K562 (cell line): ENCODE measurements at regions not wholly inside any gene's neighbourhood (a gene's known extent, or its start where the extent isn't known, plus 50 kb on each side); places are given as distances from the start of the nearest gene placed in this dataset.

Experiments
- BMI1 ChIP-seq: fragments of 150-350 bp; IDR thresholded peaks from 2 replicates; pipeline ENCODE4 v1.6.1; 2014; ENCODE audit warnings: low read length
- HBP1 ChIP-seq: fragments of 450-650 bp; formaldehyde crosslinking; IDR thresholded peaks from 2 replicates; pipeline ENCODE4 v1.4.0; 2022; ENCODE audit warnings: missing genetic modification characterization
- IRF2 ChIP-seq: sonication (generic); formaldehyde crosslinking; IDR thresholded peaks from 2 replicates; pipeline ENCODE4 v1.8.1; 2022; ENCODE audit warnings: mild to moderate bottlenecking, missing genetic modification reagents
- MBD2 ChIP-seq: sonication (generic); IDR thresholded peaks from 2 replicates; pipeline ENCODE4 v1.6.1; 2016; ENCODE audit warnings: low read depth, borderline replicate concordance
- NR2C2 ChIP-seq, 2 experiments: fragments of 200-800 bp in 1 of 2; sonication (Bioruptor generic) in 1 of 2; sonication (generic) in 1 of 2; formaldehyde crosslinking in 1 of 2; IDR thresholded peaks; 2 replicates each; pipeline versions ENCODE4 v1.6.1 to v1.8.0; 2016 to 2022; ENCODE audit warnings: mild to moderate bottlenecking in 1 of 2, missing compliant biosample characterization in 1 of 2, missing genetic modification characterization in 1 of 2, missing genetic modification reagents in 1 of 2
- PHF8 ChIP-seq: fragments of 200-600 bp; sonication (generic); IDR thresholded peaks from 2 replicates; pipeline ENCODE4 v1.6.1; 2012; ENCODE audit warnings: mixed run types, mild to moderate bottlenecking, inconsistent platforms, low read length, moderate library complexity, borderline replicate concordance
- PKNOX1 ChIP-seq: fragments of 450-650 bp; IDR thresholded peaks from 2 replicates; pipeline ENCODE4 v1.6.1; 2016
- RFX1 ChIP-seq: fragments of 450-650 bp; IDR thresholded peaks from 2 replicates; pipeline ENCODE4 v1.6.1; 2016; ENCODE audit warnings: mild to moderate bottlenecking, moderate library complexity
- SP1 ChIP-seq: sonication (generic); formaldehyde crosslinking; IDR thresholded peaks from 2 replicates; pipeline ENCODE4 v1.8.1; 2022; ENCODE audit warnings: mild to moderate bottlenecking, missing genetic modification reagents
- XRCC3 ChIP-seq: fragments of 450-650 bp; IDR thresholded peaks from 2 replicates; pipeline ENCODE4 v1.6.1; 2017; ENCODE audit warnings: mild to moderate bottlenecking, moderate library complexity
- ZNF197 ChIP-seq: fragments of 200-800 bp; sonication (Bioruptor generic); IDR thresholded peaks from 2 replicates; pipeline ENCODE4 v1.6.1; 2016; ENCODE audit warnings: low read depth, missing genetic modification characterization, missing compliant biosample characterization
- TF ChIP-seq, protein P1 (sequence below): fragments of 450-650 bp; IDR thresholded peaks from 2 replicates; pipeline ENCODE4 v1.6.1; 2016; ENCODE audit warnings: borderline replicate concordance
- TF ChIP-seq, protein P2 (sequence below): sonication (generic); IDR thresholded peaks from 2 replicates; pipeline ENCODE4 v1.6.1; 2016
- TF ChIP-seq, protein P3 (sequence below): fragments of 250-450 bp; sonication (Bioruptor Pico); IDR thresholded peaks from 2 replicates; pipeline ENCODE4 v1.5.0; 2021; ENCODE audit warnings: mild to moderate bottlenecking, borderline replicate concordance
- TF ChIP-seq, protein P4 (sequence below): fragments of 450-650 bp; formaldehyde crosslinking; IDR thresholded peaks from 2 replicates; pipeline ENCODE4 v1.4.0; 2022; ENCODE audit warnings: missing genetic modification characterization

DNA sequence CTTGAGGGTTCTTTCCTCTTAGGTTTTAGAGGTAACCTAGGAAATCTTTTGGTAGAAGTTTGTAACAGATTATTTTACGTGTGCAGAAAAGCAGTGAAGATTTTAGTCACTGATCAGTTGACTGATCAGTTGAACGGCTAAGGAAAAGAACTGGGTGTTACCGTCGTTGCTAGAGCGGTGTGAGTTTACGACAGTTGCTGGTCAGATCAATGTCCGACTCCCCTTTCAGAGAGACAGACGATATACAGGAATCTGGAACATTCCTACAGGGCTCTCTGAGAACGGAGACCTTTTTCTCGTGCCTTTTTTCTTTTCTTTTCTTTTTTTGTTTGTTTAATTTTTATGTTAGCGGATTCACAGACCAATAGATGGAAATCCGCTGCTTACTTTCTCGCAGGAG is 132.1 kb upstream of the ZNF184 start (continued):
- 0 out of 2 replicates have a peak, but pooled peaks have one; percentile 46 for TF ChIP-seq ZNF197 (CRISPR knock-in tag)
- TF ChIP-seq MBD2 = no peak
- TF ChIP-seq, protein P1, sequence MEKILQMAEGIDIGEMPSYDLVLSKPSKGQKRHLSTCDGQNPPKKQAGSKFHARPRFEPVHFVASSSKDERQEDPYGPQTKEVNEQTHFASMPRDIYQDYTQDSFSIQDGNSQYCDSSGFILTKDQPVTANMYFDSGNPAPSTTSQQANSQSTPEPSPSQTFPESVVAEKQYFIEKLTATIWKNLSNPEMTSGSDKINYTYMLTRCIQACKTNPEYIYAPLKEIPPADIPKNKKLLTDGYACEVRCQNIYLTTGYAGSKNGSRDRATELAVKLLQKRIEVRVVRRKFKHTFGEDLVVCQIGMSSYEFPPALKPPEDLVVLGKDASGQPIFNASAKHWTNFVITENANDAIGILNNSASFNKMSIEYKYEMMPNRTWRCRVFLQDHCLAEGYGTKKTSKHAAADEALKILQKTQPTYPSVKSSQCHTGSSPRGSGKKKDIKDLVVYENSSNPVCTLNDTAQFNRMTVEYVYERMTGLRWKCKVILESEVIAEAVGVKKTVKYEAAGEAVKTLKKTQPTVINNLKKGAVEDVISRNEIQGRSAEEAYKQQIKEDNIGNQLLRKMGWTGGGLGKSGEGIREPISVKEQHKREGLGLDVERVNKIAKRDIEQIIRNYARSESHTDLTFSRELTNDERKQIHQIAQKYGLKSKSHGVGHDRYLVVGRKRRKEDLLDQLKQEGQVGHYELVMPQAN = peak; percentile 39; the same call in 1 of the 2 replicates
- no peak for TF ChIP-seq NR2C2 (CRISPR knock-in tag; IDR thresholded peaks at IDR 0.05)
- TF ChIP-seq NR2C2 (tag; IDR thresholded peaks at IDR 0.05) = no peak
- no peak for TF ChIP-seq BMI1
- TF ChIP-seq, protein P2, sequence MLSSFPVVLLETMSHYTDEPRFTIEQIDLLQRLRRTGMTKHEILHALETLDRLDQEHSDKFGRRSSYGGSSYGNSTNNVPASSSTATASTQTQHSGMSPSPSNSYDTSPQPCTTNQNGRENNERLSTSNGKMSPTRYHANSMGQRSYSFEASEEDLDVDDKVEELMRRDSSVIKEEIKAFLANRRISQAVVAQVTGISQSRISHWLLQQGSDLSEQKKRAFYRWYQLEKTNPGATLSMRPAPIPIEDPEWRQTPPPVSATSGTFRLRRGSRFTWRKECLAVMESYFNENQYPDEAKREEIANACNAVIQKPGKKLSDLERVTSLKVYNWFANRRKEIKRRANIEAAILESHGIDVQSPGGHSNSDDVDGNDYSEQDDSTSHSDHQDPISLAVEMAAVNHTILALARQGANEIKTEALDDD = peak; percentile 40; the same call in 1 of the 2 replicates
- TF ChIP-seq, protein P3, sequence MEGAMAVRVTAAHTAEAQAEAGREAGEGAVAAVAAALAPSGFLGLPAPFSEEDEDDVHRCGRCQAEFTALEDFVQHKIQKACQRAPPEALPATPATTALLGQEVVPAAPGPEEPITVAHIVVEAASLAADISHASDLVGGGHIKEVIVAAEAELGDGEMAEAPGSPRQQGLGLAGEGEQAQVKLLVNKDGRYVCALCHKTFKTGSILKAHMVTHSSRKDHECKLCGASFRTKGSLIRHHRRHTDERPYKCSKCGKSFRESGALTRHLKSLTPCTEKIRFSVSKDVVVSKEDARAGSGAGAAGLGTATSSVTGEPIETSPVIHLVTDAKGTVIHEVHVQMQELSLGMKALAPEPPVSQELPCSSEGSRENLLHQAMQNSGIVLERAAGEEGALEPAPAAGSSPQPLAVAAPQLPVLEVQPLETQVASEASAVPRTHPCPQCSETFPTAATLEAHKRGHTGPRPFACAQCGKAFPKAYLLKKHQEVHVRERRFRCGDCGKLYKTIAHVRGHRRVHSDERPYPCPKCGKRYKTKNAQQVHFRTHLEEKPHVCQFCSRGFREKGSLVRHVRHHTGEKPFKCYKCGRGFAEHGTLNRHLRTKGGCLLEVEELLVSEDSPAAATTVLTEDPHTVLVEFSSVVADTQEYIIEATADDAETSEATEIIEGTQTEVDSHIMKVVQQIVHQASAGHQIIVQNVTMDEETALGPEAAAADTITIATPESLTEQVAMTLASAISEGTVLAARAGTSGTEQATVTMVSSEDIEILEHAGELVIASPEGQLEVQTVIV = peak; percentile 72
- no peak for TF ChIP-seq IRF2 (CRISPR knock-in tag)
- peak; percentile 33; the same call in 1 of the 2 replicates for TF ChIP-seq RFX1
- no peak for TF ChIP-seq XRCC3
- TF ChIP-seq HBP1 (CRISPR knock-in tag) = no peak
- TF ChIP-seq, protein P4, sequence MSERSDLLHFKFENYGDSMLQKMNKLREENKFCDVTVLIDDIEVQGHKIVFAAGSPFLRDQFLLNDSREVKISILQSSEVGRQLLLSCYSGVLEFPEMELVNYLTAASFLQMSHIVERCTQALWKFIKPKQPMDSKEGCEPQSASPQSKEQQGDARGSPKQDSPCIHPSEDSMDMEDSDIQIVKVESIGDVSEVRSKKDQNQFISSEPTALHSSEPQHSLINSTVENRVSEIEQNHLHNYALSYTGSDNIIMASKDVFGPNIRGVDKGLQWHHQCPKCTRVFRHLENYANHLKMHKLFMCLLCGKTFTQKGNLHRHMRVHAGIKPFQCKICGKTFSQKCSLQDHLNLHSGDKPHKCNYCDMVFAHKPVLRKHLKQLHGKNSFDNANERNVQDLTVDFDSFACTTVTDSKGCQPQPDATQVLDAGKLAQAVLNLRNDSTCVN (CRISPR knock-in tag) = 0 out of 2 replicates have a peak, but pooled peaks have one; percentile 40
- TF ChIP-seq SP1 (CRISPR knock-in tag) = no peak
- no peak for TF ChIP-seq PHF8
- peak; percentile 7; the same call in 1 of the 2 replicates for TF ChIP-seq PKNOX1
